Esophagus muscularis mucosa (tissue), 4 donors: ENCODE measurements at regions not wholly inside any gene's neighbourhood (a gene's known extent, or its start where the extent isn't known, plus 50 kb on each side); places are given as distances from the start of the nearest gene placed in this dataset.

Experiments used
- DNase-seq: peaks from one replicate; pipeline ENCODE4 v3.0.0-alpha.2; 2017; ENCODE audit errors: extremely low spot score
- H3K27ac ChIP-seq, 4 donors: fragments of 200-600 bp; sonication (generic); replicated peaks in 1 of 4; 1 replicate in 3 of 4; 2 replicates in 1 of 4; pipeline ENCODE4 v1.5.1; 2016 to 2019; ENCODE audit warnings: mild to moderate bottlenecking in 1 of 4
- H3K27me3 ChIP-seq, 4 donors: fragments of 200-600 bp; sonication (generic); one replicate each; pipeline versions ENCODE4 v1.5.1 to v1.6.0; 2016 to 2019
- H3K36me3 ChIP-seq, 4 donors: fragments of 200-600 bp; sonication (generic); one replicate each; pipeline ENCODE4 v1.5.1; 2016 to 2019
- H3K4me1 ChIP-seq, 4 donors: fragments of 200-600 bp; sonication (generic); one replicate each; pipeline ENCODE4 v1.5.1; 2016 to 2019
- H3K4me3 ChIP-seq, 4 donors: fragments of 200-600 bp; sonication (generic); 1 replicate in 2 of 4; 2 replicates in 2 of 4; pipeline ENCODE4 v1.5.1; 2016 to 2019; ENCODE audit warnings: mild to moderate bottlenecking in 4 of 4, moderate library complexity in 1 of 4
- H3K9me3 ChIP-seq, 4 donors: fragments of 200-600 bp; sonication (generic); 1 replicate in 3 of 4; 2 replicates in 1 of 4; pipeline ENCODE4 v1.5.1; 2016 to 2019
- CTCF ChIP-seq, 3 experiments: fragments of 200-600 bp in 2 of 3; fragments of 450-650 bp in 1 of 3; sonication (generic) in 2 of 3; IDR thresholded peaks; one replicate each; pipeline ENCODE4 v1.5.1; 2017 to 2019; ENCODE audit warnings: antibody characterized with exemption in 3 of 3, mild to moderate bottlenecking in 2 of 3, moderate library complexity in 1 of 3
- EP300 ChIP-seq: sonication (generic); formaldehyde crosslinking; IDR thresholded peaks from one replicate; pipeline ENCODE4 v1.6.1; 2017; ENCODE audit warnings: antibody characterized with exemption
- POLR2A ChIP-seq: fragments of 450-650 bp; IDR thresholded peaks from one replicate; pipeline ENCODE4 v1.6.1; 2017; ENCODE audit warnings: antibody characterized with exemption, moderate library complexity, mild to moderate bottlenecking, low read depth
- POLR2AphosphoS5 ChIP-seq, 2 donors: sonication (generic); formaldehyde crosslinking; IDR thresholded peaks; one replicate each; pipeline ENCODE4 v1.6.1; 2017; ENCODE audit warnings: antibody characterized with exemption in 2 of 2
- WGBS: methylation state at CpG from one replicate; pipeline ENCODE4 v1.1.5; 2018; 5-methylcytosine and 5-hydroxymethylcytosine counted together
- intact Hi-C: fragments of 100-400 bp; cut with DNase I; formaldehyde crosslinking; loops from one replicate; pipeline ENCODE4 v1.15.1; 2023

GRCh38 chr1:87958716-87959115, 630.0 kb downstream of the LMO4 start:
- intact Hi-C loops: loop anchor here (10.0 kb wide), 1 partner anchor 824 kb away; no protein-coding TSS in a partner anchor
- no peak for DNase-seq
- H3K27ac ChIP-seq: no peak overlapping the region
- H3K4me1 ChIP-seq: peaks cover 0 to 10% (median 0%) of the 10 kb centered on the region in 4 donors
- H3K36me3 ChIP-seq: no peaks in the 10 kb centered on the region
- WGBS: 73% methylated on average over 1 of the region's 1 CpG
- H3K9me3 ChIP-seq: no peaks in the 10 kb centered on the region
- no peaks in the 10 kb centered on the region for H3K27me3 ChIP-seq
- TF ChIP-seq EP300: no peak
- no peak overlapping the region for H3K4me3 ChIP-seq

GRCh38 chr1:87959236-87959635, 630.6 kb downstream of the LMO4 start:
- H3K4me1 ChIP-seq: peaks cover 0 to 7% (median 0%) of the 10 kb centered on the region in 4 donors
- H3K27ac ChIP-seq: no peak overlapping the region
- DNase-seq: no peak
- H3K4me3 ChIP-seq: no peak overlapping the region
- TF ChIP-seq EP300 (no peak), POLR2A (no peak), CTCF (IDR thresholded peaks at IDR 0.05) (no peak), POLR2AphosphoS5 (IDR thresholded peaks at IDR 0.05) (no peak)
- intact Hi-C loops: loop anchor here (10.0 kb wide), 1 partner anchor 824 kb away; no protein-coding TSS in a partner anchor
- 89% methylated on average over 4 of the region's 4 CpGs for WGBS
- no peaks in the 10 kb centered on the region for H3K9me3 ChIP-seq
- no peaks in the 10 kb centered on the region for H3K27me3 ChIP-seq
- H3K36me3 ChIP-seq: no peaks in the 10 kb centered on the region

GRCh38 chr1:87961992-87962391, 633.3 kb downstream of the LMO4 start:
- no peak overlapping the region for H3K4me3 ChIP-seq
- no peaks in the 10 kb centered on the region for H3K9me3 ChIP-seq
- no peaks in the 10 kb centered on the region for H3K4me1 ChIP-seq
- no peaks in the 10 kb centered on the region for H3K27me3 ChIP-seq
- intact Hi-C loops: no loop called here
- DNase-seq: no peak
- no peak overlapping the region for H3K27ac ChIP-seq
- H3K36me3 ChIP-seq: no peaks in the 10 kb centered on the region
- TF ChIP-seq CTCF (IDR thresholded peaks at IDR 0.05): no peak
- no peak for TF ChIP-seq POLR2AphosphoS5 (IDR thresholded peaks at IDR 0.05)
- TF ChIP-seq POLR2A: no peak
- TF ChIP-seq EP300: no peak

- 73% methylated on average over 2 of the region's 2 CpGs for whole genome bisulfite sequencing
Measured at GRCh38 chr1:87963556-87963955, 634.9 kb downstream of the LMO4 start.

GRCh38 chr1:87965193-87965592, 636.5 kb downstream of the LMO4 start:
- TF ChIP-seq CTCF (IDR thresholded peaks at IDR 0.05) (no peak), POLR2A (no peak), POLR2AphosphoS5 (IDR thresholded peaks at IDR 0.05) (no peak), EP300 (no peak)
- H3K36me3 ChIP-seq: no peaks in the 10 kb centered on the region
- H3K9me3 ChIP-seq: no peaks in the 10 kb centered on the region
- peaks cover 0 to 17% (median 11%) of the 10 kb centered on the region in 4 donors for H3K4me1 ChIP-seq
- intact Hi-C loops: no loop called here
- 83% methylated on average over 5 of the region's 5 CpGs for WGBS
- no peak for DNase-seq
- no peak overlapping the region for H3K27ac ChIP-seq
- H3K27me3 ChIP-seq: no peaks in the 10 kb centered on the region
- no peak overlapping the region for H3K4me3 ChIP-seq

More at GRCh38 chr1:87963556-87963955, 634.9 kb downstream of the LMO4 start:
- no peak overlapping the region for H3K27ac ChIP-seq
- H3K27me3 ChIP-seq: no peaks in the 10 kb centered on the region
- TF ChIP-seq POLR2A (no peak), EP300 (no peak), CTCF (IDR thresholded peaks at IDR 0.05) (no peak), POLR2AphosphoS5 (IDR thresholded peaks at IDR 0.05) (no peak)
- peaks cover 0 to 11% (median 8%) of the 10 kb centered on the region in 4 donors for H3K4me1 ChIP-seq
- H3K4me3 ChIP-seq: no peak overlapping the region
- H3K36me3 ChIP-seq: no peaks in the 10 kb centered on the region
- no peaks in the 10 kb centered on the region for H3K9me3 ChIP-seq
- no peak for DNase-seq
- intact Hi-C loops: no loop called here
